Fibroblast of peridontal ligament (primary cell): ENCODE measurements at regions not wholly inside any gene's neighbourhood (a gene's known extent, or its start where the extent isn't known, plus 50 kb on each side); places are given as distances from the start of the nearest gene placed in this dataset.
"Not testable (repeated sequence)": the region's sequence is repeated elsewhere in the genome, so short reads cannot be mapped to it uniquely, and the experiment has no call there.

Source experiments
- DNase-seq: peaks from one replicate; pipeline ENCODE4 v3.0.0-alpha.2; 2010; ENCODE audit errors: extremely low read depth

GRCh38 chr18:5720132-5720531, 175.2 kb downstream of the TMEM200C start:
- no peak for DNase-seq

DNA sequence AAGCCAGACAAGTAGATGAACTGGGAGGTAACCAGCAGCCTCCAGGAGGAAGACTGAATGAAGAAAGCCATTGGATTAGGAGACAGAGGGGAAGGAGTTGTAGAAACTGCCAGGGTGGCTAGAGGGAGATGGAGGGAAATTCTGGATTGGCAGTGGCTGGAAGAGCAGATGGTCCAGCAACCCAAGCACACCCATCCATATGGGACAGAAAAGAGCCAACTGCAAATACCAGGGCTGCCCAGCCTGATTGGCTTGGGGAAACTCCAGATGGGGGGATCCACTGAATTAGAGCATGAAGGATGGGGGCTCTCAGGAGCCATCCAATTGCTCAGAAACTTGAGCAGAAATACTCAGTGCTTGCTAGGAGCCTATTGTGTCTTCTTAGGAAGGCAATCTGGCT, 173.5 kb upstream of the EPB41L3 start:
- DNase-seq = no peak

DNA sequence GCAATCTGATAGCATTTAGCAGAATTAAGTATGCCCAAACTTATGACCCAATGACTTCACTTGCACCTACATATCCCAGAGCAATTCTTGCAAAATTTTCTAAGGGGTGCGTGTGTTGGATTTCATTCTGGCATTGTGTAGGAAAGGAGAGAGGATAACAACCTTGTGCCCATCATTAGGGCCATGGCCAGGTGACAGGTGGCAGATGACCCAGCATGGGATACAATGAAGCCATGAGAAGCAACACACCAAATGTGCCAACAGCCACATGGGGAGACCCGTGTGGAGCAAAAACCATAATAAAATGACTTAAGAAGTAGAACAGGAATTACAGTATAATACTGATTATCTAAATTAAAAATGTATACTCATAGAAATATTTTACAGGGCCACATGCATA, 166.9 kb upstream of the EPB41L3 start:
- no peak for DNase-seq

DNA sequence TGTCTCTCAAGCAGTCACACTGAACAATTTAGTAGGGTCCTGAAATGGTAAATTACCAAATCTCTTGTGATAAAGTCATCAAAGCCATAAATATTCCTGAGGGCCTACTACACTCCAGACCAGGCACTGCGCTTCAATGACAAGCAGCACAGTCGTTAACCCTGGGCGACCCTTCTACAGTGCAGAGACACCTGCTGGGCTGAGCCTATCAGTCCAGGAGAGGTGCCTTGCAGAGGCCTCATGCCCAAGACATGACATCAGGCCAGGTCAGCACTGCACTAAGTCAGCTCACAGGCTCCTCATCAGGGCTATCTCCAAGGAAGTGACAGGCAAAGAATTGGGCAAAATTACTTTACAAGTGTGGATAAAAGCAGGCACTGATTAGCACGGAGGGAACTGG, 166.4 kb upstream of the EPB41L3 start:
- DNase-seq = no peak

- DNase-seq = no peak
Observed at GRCh38 chr18:5709476-5710095, 165.8 kb upstream of the EPB41L3 start.

- DNase-seq = no peak
Observed at GRCh38 chr18:5707586-5707985, 163.8 kb upstream of the EPB41L3 start.

DNA sequence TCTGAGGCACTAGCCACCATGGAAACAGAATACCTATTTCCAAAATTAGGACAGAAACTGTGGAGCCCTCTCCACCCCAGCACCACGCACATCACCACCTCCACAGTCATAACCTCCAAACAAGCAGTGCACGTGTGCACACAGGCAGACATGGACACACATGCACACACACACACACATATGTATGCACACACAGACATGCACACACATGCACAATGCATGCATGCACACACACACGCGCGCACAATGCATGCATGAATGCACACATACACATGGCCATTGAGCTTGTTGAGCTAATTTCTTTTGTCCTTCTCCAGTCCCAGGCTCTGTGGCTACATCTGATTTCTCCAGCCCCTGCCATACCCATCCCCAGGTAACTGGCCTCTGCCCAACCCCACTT, 161.6 kb upstream of the EPB41L3 start:
- DNase-seq = no peak

DNA sequence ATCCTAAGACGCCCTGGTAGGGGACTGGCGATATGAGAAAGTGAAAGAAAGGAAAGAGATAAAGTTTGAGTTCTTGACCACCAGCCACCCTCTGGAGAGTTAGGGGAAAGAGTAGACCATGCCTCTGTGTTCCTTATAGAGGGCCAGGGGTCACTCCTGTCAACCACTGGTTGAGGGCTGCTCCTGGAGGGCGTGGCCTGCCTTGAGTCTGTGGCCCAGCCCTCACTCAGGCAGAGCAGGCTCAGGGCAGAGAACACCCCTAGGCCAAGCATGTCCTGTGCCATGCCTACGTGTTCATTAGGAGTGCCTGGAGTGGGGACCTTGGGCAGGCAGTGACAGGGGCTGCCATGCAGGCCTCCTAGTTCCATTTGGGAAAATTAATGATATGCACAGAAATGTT, 161.1 kb upstream of the EPB41L3 start:
- no peak for DNase-seq

GRCh38 chr18:5702016-5702415, 158.2 kb upstream of the EPB41L3 start:
- not testable (repeated sequence) for DNase-seq

- DNase-seq = no peak
Observed at GRCh38 chr18:5693699-5694294, 150.0 kb upstream of the EPB41L3 start.

DNA sequence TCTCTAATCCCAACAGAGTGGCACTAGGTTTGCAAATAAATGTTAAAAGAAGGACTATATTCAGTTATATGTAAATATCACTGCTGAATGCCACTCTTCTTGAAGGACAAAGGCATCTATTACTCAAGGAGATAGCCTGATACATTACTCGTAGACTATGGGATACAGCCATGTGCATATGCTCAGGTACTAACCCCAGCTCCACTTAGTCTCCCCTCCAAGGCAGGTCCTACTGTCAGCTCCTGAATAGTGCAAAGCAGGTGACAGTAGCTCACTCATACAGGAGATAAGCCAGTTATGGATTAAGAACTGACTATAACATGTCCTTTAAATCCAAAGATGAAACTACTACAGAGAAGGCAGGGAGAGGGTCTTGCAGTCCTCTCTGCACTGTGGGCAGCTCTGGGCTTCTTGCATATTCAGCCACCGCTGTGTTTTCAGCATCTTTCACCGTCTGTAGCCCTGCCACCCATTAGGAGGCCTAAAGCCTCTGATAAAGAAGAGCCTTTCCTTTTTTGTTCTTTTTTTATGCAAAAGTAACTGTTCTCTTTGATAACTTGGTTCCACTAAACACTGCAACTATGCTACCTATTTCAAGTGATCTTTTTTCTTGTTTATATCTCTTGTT, 135.1 kb upstream of the EPB41L3 start:
- DNase-seq = no peak

DNA sequence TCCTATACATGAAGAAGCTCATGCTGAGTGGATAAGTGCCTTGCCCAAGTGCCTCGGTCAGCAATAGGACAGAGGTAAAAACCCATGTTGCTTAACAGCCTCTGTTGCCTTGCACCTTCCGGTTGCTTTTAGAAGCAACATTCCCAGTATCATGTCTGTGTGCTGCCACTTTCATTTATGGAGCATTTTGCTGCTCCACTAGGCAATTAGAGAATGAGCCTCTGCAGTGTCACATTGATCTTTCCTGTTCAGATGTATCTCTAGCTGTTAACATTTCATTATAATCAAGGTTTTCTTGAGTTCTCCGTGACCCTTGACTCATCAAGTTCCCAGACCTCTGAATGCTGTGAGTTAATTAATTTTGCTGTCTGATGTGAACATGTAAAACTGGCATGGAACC, 134.5 kb upstream of the EPB41L3 start:
- no peak for DNase-seq

DNA sequence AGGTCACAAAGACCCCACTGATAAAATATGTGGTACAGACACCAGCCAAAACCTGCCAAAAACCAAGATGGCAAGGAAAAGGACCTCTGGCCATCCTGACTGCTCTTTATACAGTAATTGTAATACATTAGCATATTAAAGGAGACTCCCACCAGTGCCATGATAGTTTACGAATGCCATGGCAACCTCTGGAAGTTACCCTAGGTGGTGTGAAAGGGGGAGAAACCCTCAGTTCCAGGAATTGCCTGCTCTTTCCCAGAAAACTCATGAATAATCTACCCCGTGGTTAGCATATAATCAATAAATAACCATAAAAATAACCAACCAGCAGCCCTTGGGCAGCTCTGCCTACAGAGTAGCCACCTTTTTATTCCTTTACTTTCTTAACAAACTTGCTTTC, 129.8 kb upstream of the EPB41L3 start:
- DNase-seq = no peak

DNA sequence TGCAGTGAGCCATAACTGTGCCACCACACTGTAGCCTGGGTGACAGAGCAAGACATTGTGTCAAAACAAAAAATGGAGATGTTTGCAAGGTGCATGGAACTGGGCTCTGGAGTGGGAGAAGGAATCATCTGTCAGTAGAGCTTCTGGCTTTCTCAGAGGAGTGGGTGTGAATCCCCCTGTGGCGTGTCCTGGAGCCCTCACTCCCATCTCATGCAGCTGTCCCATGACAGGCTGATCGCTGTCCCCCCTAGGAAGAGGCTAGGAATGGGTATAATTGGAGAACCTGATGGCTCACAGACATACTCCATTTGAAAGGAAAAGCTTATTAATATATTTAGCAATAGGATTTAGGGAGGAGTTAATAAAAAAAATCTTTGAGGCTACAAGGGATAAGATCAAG, 125.8 kb upstream of the EPB41L3 start:
- no peak for DNase-seq

DNA sequence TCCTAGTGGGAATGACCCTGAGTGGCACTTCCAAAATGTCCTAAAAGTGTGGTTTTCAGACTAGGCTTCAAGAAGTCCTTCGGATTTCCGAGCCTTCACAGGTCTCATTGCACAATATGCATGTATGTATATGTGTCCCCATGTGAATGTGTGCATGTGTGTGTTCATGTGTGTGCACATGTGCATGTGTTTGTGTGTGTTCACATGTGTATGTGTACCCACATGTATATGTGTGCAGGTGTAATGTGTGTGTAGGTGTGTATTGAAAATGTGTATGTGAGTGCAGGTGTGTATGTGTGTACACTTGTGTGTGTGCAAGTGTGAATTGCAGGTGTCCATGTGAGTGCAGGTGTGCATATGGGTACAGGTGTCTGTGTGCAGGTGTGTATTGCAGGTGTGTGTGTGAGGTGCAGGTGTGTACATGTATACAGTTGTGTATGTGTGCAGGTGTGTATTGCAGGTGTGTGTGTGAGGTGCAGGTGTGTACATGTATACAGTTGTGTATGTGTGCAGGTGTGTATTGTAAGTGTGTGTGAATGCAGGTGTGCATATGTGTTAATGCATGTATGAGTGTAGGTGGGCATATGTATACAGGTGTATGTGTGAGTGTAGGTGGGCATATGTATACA, 124.4 kb upstream of the EPB41L3 start:
- no peak for DNase-seq

GRCh38 chr18:5667356-5667755, 123.6 kb upstream of the EPB41L3 start:
- no peak for DNase-seq

DNA sequence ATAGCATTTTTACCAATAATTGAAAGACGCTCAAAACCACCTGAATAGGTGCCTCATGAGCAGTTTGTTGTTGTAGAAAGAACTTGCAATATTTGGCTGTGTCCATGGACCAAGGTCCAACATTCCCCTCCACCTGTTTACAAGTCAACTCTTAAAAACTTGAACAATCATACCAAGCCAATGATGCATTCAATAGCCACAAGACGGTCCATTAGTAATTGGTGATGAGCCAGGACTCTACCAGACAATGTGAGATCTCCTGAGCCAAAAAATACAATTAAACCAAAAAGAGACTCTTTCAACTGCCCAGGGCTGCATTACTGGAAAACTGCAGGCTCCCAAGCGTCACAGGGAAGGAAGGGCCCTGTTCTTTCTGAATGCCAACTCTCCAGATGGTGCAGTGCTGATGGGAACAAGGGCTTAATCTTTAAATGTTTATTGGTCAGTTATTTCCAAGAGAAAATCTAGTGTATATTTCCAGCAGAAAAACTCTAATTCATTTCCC, 118.8 kb upstream of the EPB41L3 start:
- no peak for DNase-seq

- DNase-seq = no peak
Observed at GRCh38 chr18:5661179-5661578, 117.4 kb upstream of the EPB41L3 start.

- DNase-seq = no peak
Observed at GRCh38 chr18:5653802-5654201, 110.0 kb upstream of the EPB41L3 start.

DNA sequence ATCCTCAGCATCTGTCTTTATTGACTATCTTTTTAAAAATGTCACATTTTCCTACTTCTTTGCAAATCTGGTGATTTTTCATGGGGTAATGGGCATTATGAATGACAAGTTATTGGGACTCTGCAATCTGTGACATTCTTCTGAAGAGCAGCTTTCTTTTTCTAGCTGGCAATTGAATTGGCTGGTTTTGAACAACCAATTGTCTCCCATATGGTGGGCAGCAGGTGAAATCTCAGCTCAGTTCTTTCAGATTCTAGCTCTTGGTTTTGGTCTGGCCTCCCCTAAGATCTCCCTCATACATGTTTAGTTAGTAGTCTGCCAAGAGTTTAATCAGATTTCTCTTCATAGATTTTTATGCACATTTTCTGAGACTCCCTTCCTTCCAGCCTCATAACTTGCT, 107.9 kb upstream of the EPB41L3 start:
- no peak for DNase-seq

- DNase-seq = no peak
Observed at GRCh38 chr18:5649439-5649838, 105.6 kb upstream of the EPB41L3 start.

DNA sequence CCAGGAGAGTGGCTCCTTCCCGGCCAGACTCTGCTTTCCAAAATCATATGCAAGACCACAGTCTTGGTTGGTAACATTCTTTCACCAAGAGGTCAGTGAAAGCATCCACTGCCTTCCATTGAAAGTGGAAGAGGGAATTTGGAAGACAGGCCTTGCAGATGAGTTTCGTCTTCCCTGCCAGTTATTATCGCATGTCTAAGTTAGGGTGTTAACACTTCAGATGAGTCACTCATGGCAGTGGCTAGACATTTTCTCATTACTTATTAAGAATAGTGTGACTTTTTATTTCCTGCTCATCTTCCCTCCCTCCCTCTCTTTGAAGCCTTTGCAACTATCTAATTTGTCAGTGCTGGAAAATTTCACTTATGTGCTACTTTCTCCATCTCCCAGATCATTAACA, 102.9 kb upstream of the EPB41L3 start:
- DNase-seq = no peak

DNA sequence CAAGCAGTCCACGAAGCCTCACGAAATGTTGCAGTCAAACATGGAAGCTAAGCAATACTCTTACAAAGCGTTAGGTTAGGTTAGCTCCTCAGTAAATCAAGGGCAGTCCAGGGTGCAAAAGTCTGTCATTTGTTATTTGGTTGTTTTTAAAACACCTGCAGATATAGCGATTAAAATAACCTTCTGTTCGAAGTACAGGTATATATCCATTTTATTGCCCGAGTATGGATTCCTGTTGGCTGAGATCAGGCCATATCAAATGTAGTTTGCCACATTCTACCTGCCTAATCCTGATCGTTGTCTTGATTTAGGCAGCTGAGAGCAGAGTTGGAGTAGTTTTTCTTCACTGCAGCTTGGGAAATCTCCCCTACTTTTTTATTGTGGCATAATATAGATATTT, 99.5 kb upstream of the EPB41L3 start:
- DNase-seq = no peak
